ENCODE measurements at regions not wholly inside any gene's neighbourhood (a gene's known extent, or its start where the extent isn't known, plus 50 kb on each side); places are given as distances from the start of the nearest gene placed in this dataset.

- TF ChIP-seq POLR2AphosphoS5 (IDR thresholded peaks at IDR 0.05) = no peak
- Histone ChIP-seq H3K4me3 (no peak overlapping the region), H3K27ac (no peak overlapping the region), H3K36me3 (no peaks in the 10 kb centered on the region), H3K27me3 (no peaks in the 10 kb centered on the region), H3K4me1 (peaks cover 0 to 5% (median 0%) of the 10 kb centered on the region in 4 donors), H3K9me3 (no peaks in the 10 kb centered on the region)
- WGBS, 2 donors = 91 to 96% methylated on average over 2 of the region's 2 CpGs
- no peak for DNase-seq
- intact Hi-C loops (cut with DNase I) = no loop called here
Measured at GRCh38 chr21:18630446-18630845, 226.9 kb upstream of the TMPRSS15 start.

- Histone ChIP-seq H3K27ac (no peak overlapping the region), H3K4me1 (peaks cover 0 to 5% (median 0%) of the 10 kb centered on the region in 4 donors)
Measured at GRCh38 chr21:18636897-18637296, 233.3 kb upstream of the TMPRSS15 start.

GRCh38 chr21:18646116-18646515, 242.5 kb upstream of the TMPRSS15 start:
- Histone ChIP-seq H3K4me3 (no peak overlapping the region), H3K4me1 (peaks cover 0 to 8% (median 0%) of the 10 kb centered on the region in 4 donors), H3K27me3 (no peaks in the 10 kb centered on the region), H3K27ac (no peak overlapping the region), H3K36me3 (no peaks in the 10 kb centered on the region), H3K9me3 (no peaks in the 10 kb centered on the region)
- intact Hi-C loops (cut with DNase I) = no loop called here
- WGBS, 2 donors = 47 to 76% methylated on average over 1 of the region's 1 CpG
- DNase-seq = no peak
- TF ChIP-seq CTCF (IDR thresholded peaks at IDR 0.05) (no peak), EP300 (IDR thresholded peaks at IDR 0.05) (no peak), POLR2AphosphoS5 (IDR thresholded peaks at IDR 0.05) (no peak), POLR2A (IDR thresholded peaks at IDR 0.05) (no peak)

More at GRCh38 chr21:18636897-18637296, 233.3 kb upstream of the TMPRSS15 start:
- Histone ChIP-seq H3K9me3 (no peaks in the 10 kb centered on the region), H3K4me3 (no peak overlapping the region), H3K27me3 (no peaks in the 10 kb centered on the region), H3K36me3 (no peaks in the 10 kb centered on the region)
- intact Hi-C loops (cut with DNase I) = no loop called here
- no peak for DNase-seq
- TF ChIP-seq POLR2AphosphoS5 (IDR thresholded peaks at IDR 0.05) = no peak
- no peak for TF ChIP-seq EP300 (IDR thresholded peaks at IDR 0.05)
- TF ChIP-seq CTCF (IDR thresholded peaks at IDR 0.05) = no peak
- no peak for TF ChIP-seq POLR2A (IDR thresholded peaks at IDR 0.05)
- WGBS, 2 donors = 88 to 94% methylated on average over 2 of the region's 2 CpGs

GRCh38 chr21:18655931-18656330, 252.3 kb upstream of the TMPRSS15 start:
- Histone ChIP-seq H3K4me1 (no peaks in the 10 kb centered on the region), H3K4me3 (no peak overlapping the region), H3K27ac (no peak overlapping the region), H3K27me3 (no peaks in the 10 kb centered on the region), H3K36me3 (no peaks in the 10 kb centered on the region), H3K9me3 (no peaks in the 10 kb centered on the region)
- TF ChIP-seq EP300 (IDR thresholded peaks at IDR 0.05) (no peak), CTCF (IDR thresholded peaks at IDR 0.05) (no peak), POLR2A (IDR thresholded peaks at IDR 0.05) (no peak), POLR2AphosphoS5 (IDR thresholded peaks at IDR 0.05) (no peak)
- no peak for DNase-seq
- intact Hi-C loops (cut with DNase I) = no loop called here
- WGBS, 2 donors = 42 to 70% methylated on average over 3 of the region's 3 CpGs

GRCh38 chr21:18661842-18662241, 258.3 kb upstream of the TMPRSS15 start:
- WGBS, 2 donors = 37 to 72% methylated on average over 3 of the region's 3 CpGs
- peaks cover 0 to 3% (median 0%) of the 10 kb centered on the region in 4 donors for H3K9me3 ChIP-seq
- intact Hi-C loops (cut with DNase I) = no loop called here
- H3K4me1 ChIP-seq = no peaks in the 10 kb centered on the region
- no peaks in the 10 kb centered on the region for H3K36me3 ChIP-seq
- no peak for DNase-seq
- no peak overlapping the region for H3K4me3 ChIP-seq
- no peak overlapping the region for H3K27ac ChIP-seq
- TF ChIP-seq POLR2AphosphoS5 (IDR thresholded peaks at IDR 0.05) (no peak), POLR2A (IDR thresholded peaks at IDR 0.05) (no peak), CTCF (IDR thresholded peaks at IDR 0.05) (no peak)
- H3K27me3 ChIP-seq = no peaks in the 10 kb centered on the region
